Astrocyte (in vitro differentiated cells and primary cell): ENCODE measurements at regions not wholly inside any gene's neighbourhood (a gene's known extent, or its start where the extent isn't known, plus 50 kb on each side); places are given as distances from the start of the nearest gene placed in this dataset.

ENCODE experiments used
- EZH2 ChIP-seq: IDR thresholded peaks from 2 replicates; pipeline ENCODE4 v1.6.1; 2012; ENCODE audit warnings: mild to moderate bottlenecking, low read length, inconsistent platforms; ENCODE audit not compliant: insufficient read depth
- TF ChIP-seq, protein P1 (sequence below): IDR thresholded peaks from 2 replicates; pipeline ENCODE4 v1.5.1; 2011; ENCODE audit warnings: low read depth, mild to moderate bottlenecking, inconsistent platforms, low read length, moderate library complexity; ENCODE audit not compliant: insufficient read depth

DNA sequence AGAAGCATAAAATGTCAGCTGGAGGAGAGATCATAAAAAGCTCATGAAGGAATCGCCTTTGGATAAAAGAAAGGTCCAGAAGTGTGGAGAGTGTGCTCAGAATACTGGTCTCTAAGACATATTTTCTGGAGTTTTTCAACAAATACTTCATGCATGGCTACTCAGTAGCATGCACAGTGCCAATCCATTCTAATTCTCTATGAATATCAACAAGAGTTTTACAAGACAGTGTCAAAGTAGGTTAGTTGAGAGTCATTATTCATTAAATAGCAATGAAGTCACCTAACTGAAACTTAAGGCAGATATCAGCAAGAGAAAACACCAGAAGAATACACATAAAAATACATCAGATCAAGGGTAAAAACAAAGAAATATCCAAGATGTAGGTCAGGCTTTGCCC lies 1243.2 kb upstream of the SLC10A2 start:
- TF ChIP-seq, protein P1, sequence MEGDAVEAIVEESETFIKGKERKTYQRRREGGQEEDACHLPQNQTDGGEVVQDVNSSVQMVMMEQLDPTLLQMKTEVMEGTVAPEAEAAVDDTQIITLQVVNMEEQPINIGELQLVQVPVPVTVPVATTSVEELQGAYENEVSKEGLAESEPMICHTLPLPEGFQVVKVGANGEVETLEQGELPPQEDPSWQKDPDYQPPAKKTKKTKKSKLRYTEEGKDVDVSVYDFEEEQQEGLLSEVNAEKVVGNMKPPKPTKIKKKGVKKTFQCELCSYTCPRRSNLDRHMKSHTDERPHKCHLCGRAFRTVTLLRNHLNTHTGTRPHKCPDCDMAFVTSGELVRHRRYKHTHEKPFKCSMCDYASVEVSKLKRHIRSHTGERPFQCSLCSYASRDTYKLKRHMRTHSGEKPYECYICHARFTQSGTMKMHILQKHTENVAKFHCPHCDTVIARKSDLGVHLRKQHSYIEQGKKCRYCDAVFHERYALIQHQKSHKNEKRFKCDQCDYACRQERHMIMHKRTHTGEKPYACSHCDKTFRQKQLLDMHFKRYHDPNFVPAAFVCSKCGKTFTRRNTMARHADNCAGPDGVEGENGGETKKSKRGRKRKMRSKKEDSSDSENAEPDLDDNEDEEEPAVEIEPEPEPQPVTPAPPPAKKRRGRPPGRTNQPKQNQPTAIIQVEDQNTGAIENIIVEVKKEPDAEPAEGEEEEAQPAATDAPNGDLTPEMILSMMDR = no peak
- TF ChIP-seq EZH2 = no peak
